ENCODE measurements at regions not wholly inside any gene's neighbourhood (a gene's known extent, or its start where the extent isn't known, plus 50 kb on each side); places are given as distances from the start of the nearest gene placed in this dataset.

DNA sequence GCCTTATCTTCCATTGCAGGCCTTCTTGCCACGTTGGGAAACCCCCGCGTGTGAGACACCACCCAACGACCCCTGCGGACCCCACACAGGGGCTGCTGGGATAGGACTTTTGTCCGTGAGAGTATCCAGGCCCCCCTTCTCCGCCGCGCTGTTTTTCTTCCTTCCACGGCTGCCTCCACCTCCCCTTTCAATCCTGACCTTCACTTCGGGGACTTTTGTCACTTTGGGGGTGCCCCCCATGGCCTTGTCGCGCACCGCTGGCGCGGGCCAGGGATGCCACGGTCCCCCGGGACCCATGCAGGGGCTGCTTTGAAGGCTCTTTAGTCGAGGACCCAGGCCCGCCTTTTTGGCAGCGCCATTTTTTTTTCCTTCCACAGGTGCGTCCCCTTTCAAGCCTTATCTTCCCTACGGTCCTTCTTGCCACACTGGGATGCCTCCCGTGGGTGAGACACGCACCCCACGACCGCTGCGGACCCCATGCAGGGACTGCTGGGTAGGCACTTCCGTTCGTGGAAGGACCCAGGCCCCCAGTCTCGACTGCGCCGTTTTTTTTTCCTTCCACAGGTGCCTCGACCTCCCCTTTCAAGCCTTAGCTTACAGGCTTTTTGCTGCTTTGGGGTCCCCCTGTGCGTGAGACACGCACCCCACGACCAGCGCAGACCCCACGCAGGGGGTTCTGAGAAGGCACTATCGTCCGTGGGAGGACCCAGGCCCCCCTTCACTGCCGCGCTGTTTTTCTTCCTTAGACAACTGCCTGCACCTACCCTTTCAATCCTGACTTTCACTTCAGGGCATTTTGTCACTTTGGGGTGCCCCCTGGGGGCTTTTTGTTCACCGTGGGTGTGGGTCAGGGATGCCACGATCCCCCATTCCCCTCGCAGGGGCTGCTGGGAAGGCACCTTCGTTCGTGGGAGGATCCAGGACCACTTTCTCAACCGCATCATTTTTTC, 267.4 kb downstream of the ALG10 start:
- Histone ChIP-seq H3K79me1 (ENCODE audit: insufficient read depth, low read depth, low read length, poor library complexity, severe bottlenecking) (no peaks in the 10 kb centered on the region), H3K56ac (ENCODE audit: insufficient read length, low read depth, low read length) (no peak overlapping the region), H3K18ac (ENCODE audit: insufficient read length, low read depth, low read length) (no peak overlapping the region), H3K4me2 (ENCODE audit: insufficient read depth, insufficient read length, low read length) (no peak overlapping the region), H3K23me2 (ENCODE audit: insufficient read length, low read depth, low read length, poor library complexity, severe bottlenecking) (no peaks in the 10 kb centered on the region), H3K27ac (ENCODE audit: insufficient read length, low read depth, low read length) (no peak overlapping the region), H4K5ac (ENCODE audit: insufficient read length, low read depth, low read length) (no peak overlapping the region), H2AK5ac (ENCODE audit: insufficient read length, low read length) (no peak overlapping the region), H2BK12ac (ENCODE audit: insufficient read length, low read depth, low read length) (no peak overlapping the region), H3K9me3 (ENCODE audit: control insufficient read depth, low read depth, low read length) (peaks cover 60% of the 10 kb centered on the region), H4K8ac (replicated peaks; ENCODE audit: insufficient read length, low read depth, low read length) (no peak overlapping the region), H2BK120ac (ENCODE audit: low read depth, low read length, poor library complexity, severe bottlenecking) (no peak overlapping the region), H3T11ph (ENCODE audit: low read length) (no peak overlapping the region), H3K23ac (ENCODE audit: insufficient read length, low read depth, low read length) (no peak overlapping the region), H4K20me1 (ENCODE audit: control insufficient read depth, insufficient read depth, insufficient read length) (no peaks in the 10 kb centered on the region), H2BK15ac (ENCODE audit: low read depth, low read length) (no peak overlapping the region), H3K4me1 (ENCODE audit: insufficient read depth, low read length) (no peaks in the 10 kb centered on the region), H2BK5ac (ENCODE audit: insufficient read length, low read length) (no peak overlapping the region), H2AFZ (ENCODE audit: low read length) (no peak overlapping the region), H3K79me2 (ENCODE audit: insufficient read depth, low read length) (no peaks in the 10 kb centered on the region), H3K14ac (ENCODE audit: insufficient read depth, low read length) (no peak overlapping the region), H4K91ac (ENCODE audit: insufficient read length, low read depth, low read length) (no peak overlapping the region), H3K27me3 (ENCODE audit: insufficient read depth, low read length) (no peaks in the 10 kb centered on the region), H3K9ac (ENCODE audit: extremely low read depth, insufficient read length, low read length) (no peak overlapping the region), H2BK20ac (ENCODE audit: low read depth, low read length, poor library complexity, severe bottlenecking) (no peak overlapping the region), H3K4ac (ENCODE audit: low read depth, low read length) (no peak overlapping the region)
- H3K27ac Mint-ChIP-seq: no peak overlapping the region
- no peaks in the 10 kb centered on the region for H3K4me1 Mint-ChIP-seq
- H3K9me3 Mint-ChIP-seq: peaks cover 94 to 98% of the 10 kb centered on the region in 2 experiments
- WGBS (ENCODE audit: extremely low coverage, insufficient read length, low lambda C conversion rate): no CpG with 5 or more reads among the region's 49 CpGs
- H3K4me3 Mint-ChIP-seq: no peak overlapping the region
- TF ChIP-seq, protein P1, sequence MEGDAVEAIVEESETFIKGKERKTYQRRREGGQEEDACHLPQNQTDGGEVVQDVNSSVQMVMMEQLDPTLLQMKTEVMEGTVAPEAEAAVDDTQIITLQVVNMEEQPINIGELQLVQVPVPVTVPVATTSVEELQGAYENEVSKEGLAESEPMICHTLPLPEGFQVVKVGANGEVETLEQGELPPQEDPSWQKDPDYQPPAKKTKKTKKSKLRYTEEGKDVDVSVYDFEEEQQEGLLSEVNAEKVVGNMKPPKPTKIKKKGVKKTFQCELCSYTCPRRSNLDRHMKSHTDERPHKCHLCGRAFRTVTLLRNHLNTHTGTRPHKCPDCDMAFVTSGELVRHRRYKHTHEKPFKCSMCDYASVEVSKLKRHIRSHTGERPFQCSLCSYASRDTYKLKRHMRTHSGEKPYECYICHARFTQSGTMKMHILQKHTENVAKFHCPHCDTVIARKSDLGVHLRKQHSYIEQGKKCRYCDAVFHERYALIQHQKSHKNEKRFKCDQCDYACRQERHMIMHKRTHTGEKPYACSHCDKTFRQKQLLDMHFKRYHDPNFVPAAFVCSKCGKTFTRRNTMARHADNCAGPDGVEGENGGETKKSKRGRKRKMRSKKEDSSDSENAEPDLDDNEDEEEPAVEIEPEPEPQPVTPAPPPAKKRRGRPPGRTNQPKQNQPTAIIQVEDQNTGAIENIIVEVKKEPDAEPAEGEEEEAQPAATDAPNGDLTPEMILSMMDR (conservative IDR thresholded peaks at IDR 0.05): no peak
- peaks cover 8% of the 10 kb centered on the region; the same call in 1 of the 2 replicates for H3K27me3 Mint-ChIP-seq (ENCODE audit: low read depth)
- H3K36me3 Mint-ChIP-seq (ENCODE audit: insufficient read depth in 1 of 3, low read depth in 3 of 3): peaks cover 18 to 28% (median 22%) of the 10 kb centered on the region in 3 experiments
- peak; percentile 13 for DNase-seq

Measured in H9 (cell line).